ENCODE measurements at regions not wholly inside any gene's neighbourhood (a gene's known extent, or its start where the extent isn't known, plus 50 kb on each side); places are given as distances from the start of the nearest gene placed in this dataset.

GRCh38 chr2:137886083-137886831, 78.0 kb upstream of the HNMT start:
- no peak for TF ChIP-seq CTCF (IDR thresholded peaks at IDR 0.05; ENCODE audit: low read length)
- no peak for TF ChIP-seq EZH2 (optimal IDR thresholded peaks at IDR 0.05; ENCODE audit: low read depth, low read length)
